Mesenchymal stem cell (in vitro differentiated cells and primary cell): ENCODE measurements at regions not wholly inside any gene's neighbourhood (a gene's known extent, or its start where the extent isn't known, plus 50 kb on each side); places are given as distances from the start of the nearest gene placed in this dataset.

Experiments used
- DNase-seq: peaks from one replicate; pipeline ENCODE4 v3.0.0-alpha.2; 2013
- H2AFZ ChIP-seq: one replicate; pipeline ENCODE4 v1.6.1; 2013; ENCODE audit warnings: low read depth, mild to moderate bottlenecking, control low read depth, inconsistent platforms, low read length, moderate library complexity
- H2AK5ac ChIP-seq: 2 replicates; pipeline ENCODE4 v1.6.1; 2013; ENCODE audit warnings: low read length, moderate library complexity, mild to moderate bottlenecking, inconsistent platforms; ENCODE audit not compliant: severe bottlenecking
- H2BK120ac ChIP-seq: one replicate; pipeline ENCODE4 v1.6.1; 2013; ENCODE audit warnings: low read depth, mild to moderate bottlenecking, inconsistent platforms, low read length, moderate library complexity
- H2BK12ac ChIP-seq, 2 experiments: one replicate each; pipeline ENCODE4 v1.6.1; 2013; ENCODE audit warnings: inconsistent platforms in 2 of 2, low read length in 2 of 2, mild to moderate bottlenecking in 2 of 2, moderate library complexity in 2 of 2, control low read depth in 1 of 2
- H2BK15ac ChIP-seq: one replicate; pipeline ENCODE4 v1.6.1; 2013; ENCODE audit warnings: mild to moderate bottlenecking, low read depth, inconsistent platforms; ENCODE audit not compliant: poor library complexity, severe bottlenecking
- H2BK5ac ChIP-seq: 2 replicates; pipeline ENCODE4 v1.6.1; 2013; ENCODE audit warnings: low read depth, mild to moderate bottlenecking, low read length, control low read depth, inconsistent platforms; ENCODE audit not compliant: poor library complexity, severe bottlenecking
- H3K14ac ChIP-seq, 2 experiments: one replicate each; pipeline ENCODE4 v1.6.1; 2013; ENCODE audit warnings: inconsistent platforms in 2 of 2, low read length in 2 of 2, control low read depth in 1 of 2, mild to moderate bottlenecking in 1 of 2, moderate library complexity in 1 of 2
- H3K18ac ChIP-seq, 2 experiments: one replicate each; pipeline ENCODE4 v1.6.1; 2013; ENCODE audit warnings: inconsistent platforms in 2 of 2, low read length in 2 of 2, control low read depth in 1 of 2, low read depth in 1 of 2, mild to moderate bottlenecking in 1 of 2
- H3K23ac ChIP-seq, 2 experiments: one replicate each; pipeline ENCODE4 v1.6.1; 2013; ENCODE audit warnings: inconsistent platforms in 2 of 2, low read length in 2 of 2, mild to moderate bottlenecking in 2 of 2, moderate library complexity in 2 of 2, control low read depth in 1 of 2
- H3K27ac ChIP-seq: 2 replicates; pipeline ENCODE4 v1.5.1; 2013; ENCODE audit warnings: mild to moderate bottlenecking, moderate library complexity, low read length, control low read depth, inconsistent platforms; ENCODE audit not compliant: poor library complexity, severe bottlenecking
- H3K27me3 ChIP-seq, 2 experiments: 2 replicates each; pipeline versions ENCODE4 v1.6.1 to v1.7.0; 2013; ENCODE audit warnings: low read length in 2 of 2, mild to moderate bottlenecking in 2 of 2, moderate library complexity in 2 of 2, control low read depth in 1 of 2, inconsistent platforms in 1 of 2; ENCODE audit not compliant: control insufficient read depth in 1 of 2, insufficient read depth in 1 of 2
- H3K36me3 ChIP-seq, 2 experiments: 2 replicates each; pipeline versions ENCODE4 v1.6.1 to v1.7.0; 2013; ENCODE audit warnings: low read length in 2 of 2, control low read depth in 1 of 2, inconsistent platforms in 1 of 2, low read depth in 1 of 2, mild to moderate bottlenecking in 1 of 2; ENCODE audit not compliant: insufficient read depth in 2 of 2, control insufficient read depth in 1 of 2
- H3K4ac ChIP-seq, 2 experiments: one replicate each; pipeline ENCODE4 v1.6.1; 2013; ENCODE audit warnings: inconsistent platforms in 2 of 2, low read length in 2 of 2, mild to moderate bottlenecking in 2 of 2, moderate library complexity in 2 of 2, control low read depth in 1 of 2, low read depth in 1 of 2
- H3K4me1 ChIP-seq: 2 replicates; pipeline ENCODE4 v1.6.1; 2013; ENCODE audit warnings: low read depth, low read length, control low read depth; ENCODE audit not compliant: control insufficient read depth, insufficient read depth
- H3K4me2 ChIP-seq: 2 replicates; pipeline ENCODE4 v1.6.1; 2013; ENCODE audit warnings: low read length, mild to moderate bottlenecking, inconsistent platforms; ENCODE audit not compliant: poor library complexity, severe bottlenecking
- H3K4me3 ChIP-seq, 2 experiments: 2 replicates each; pipeline versions ENCODE4 v1.5.1 to v1.7.0; 2013; ENCODE audit warnings: low read length in 2 of 2, mild to moderate bottlenecking in 2 of 2, control low read depth in 1 of 2, low read depth in 1 of 2; ENCODE audit not compliant: insufficient read depth in 1 of 2
- H3K79me1 ChIP-seq: replicated peaks from 2 replicates; pipeline ENCODE4 v1.6.1; 2013; ENCODE audit warnings: mild to moderate bottlenecking, control low read depth, low read length, inconsistent platforms; ENCODE audit not compliant: poor library complexity, severe bottlenecking
- H3K9ac ChIP-seq: 2 replicates; pipeline ENCODE4 v1.7.0; 2013; ENCODE audit warnings: mild to moderate bottlenecking, low read length, moderate library complexity
- H3K9me3 ChIP-seq: 2 replicates; pipeline ENCODE4 v1.7.0; 2013; ENCODE audit warnings: mild to moderate bottlenecking, low read length; ENCODE audit not compliant: control insufficient read depth
- H4K8ac ChIP-seq: one replicate; pipeline ENCODE4 v1.6.1; 2013; ENCODE audit warnings: inconsistent platforms, mild to moderate bottlenecking, low read length, moderate library complexity
- H4K91ac ChIP-seq: one replicate; pipeline ENCODE4 v1.6.1; 2013; ENCODE audit warnings: mild to moderate bottlenecking, low read length, inconsistent platforms
- WGBS: methylation state at CpG from one replicate; pipeline ENCODE4 v1.1.7; 2013; ENCODE audit warnings: mixed read lengths; 5-methylcytosine and 5-hydroxymethylcytosine counted together

GRCh38 chr16:6362321-6362720, 970.3 kb upstream of the RBFOX1 start:
- Histone ChIP-seq H3K4me2 (no peak overlapping the region), H4K8ac (no peak overlapping the region), H2AK5ac (no peak overlapping the region), H3K4me1 (no peaks in the 10 kb centered on the region), H3K4me3 (no peak overlapping the region), H3K4ac (no peak overlapping the region), H3K79me1 (no peaks in the 10 kb centered on the region), H4K91ac (no peak overlapping the region), H3K36me3 (no peaks in the 10 kb centered on the region), H2AFZ (no peak overlapping the region), H2BK5ac (no peak overlapping the region), H2BK120ac (no peak overlapping the region), H2BK15ac (no peak overlapping the region), H3K23ac (no peak overlapping the region), H3K14ac (no peak overlapping the region), H3K18ac (no peak overlapping the region), H3K9me3 (peaks cover 13% of the 10 kb centered on the region), H3K27me3 (no peaks in the 10 kb centered on the region), H3K9ac (no peak overlapping the region), H2BK12ac (no peak overlapping the region), H3K27ac (no peak overlapping the region)
- no peak for DNase-seq
- WGBS, result 57% methylated on average over 5 of the region's 5 CpGs

DNA sequence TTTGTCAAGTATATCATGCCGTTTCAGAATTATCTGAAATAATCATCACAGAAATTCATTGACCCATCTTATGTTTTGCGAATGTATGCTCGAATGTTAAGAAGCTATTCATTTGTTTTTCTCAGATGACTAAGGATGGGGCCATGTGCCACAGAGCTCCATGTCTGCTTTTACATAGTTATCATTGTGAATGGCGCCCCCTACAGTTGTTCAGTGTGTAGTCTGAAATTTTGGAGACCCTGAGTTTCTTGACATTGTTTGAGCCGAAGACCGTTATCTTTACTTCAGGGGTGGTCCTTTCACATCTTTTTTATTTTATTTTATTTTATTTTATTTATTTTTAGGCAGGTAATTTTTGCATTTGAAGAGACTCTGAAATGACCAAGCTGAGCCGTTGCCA, 972.0 kb upstream of the RBFOX1 start:
- Histone ChIP-seq H4K91ac (no peak overlapping the region), H2BK15ac (no peak overlapping the region), H3K9me3 (peaks cover 7% of the 10 kb centered on the region), H3K9ac (no peak overlapping the region), H2BK12ac (no peak overlapping the region), H3K14ac (no peak overlapping the region), H4K8ac (no peak overlapping the region), H3K4me2 (no peak overlapping the region), H3K36me3 (no peaks in the 10 kb centered on the region), H2BK5ac (no peak overlapping the region), H2BK120ac (no peak overlapping the region), H3K4me1 (no peaks in the 10 kb centered on the region), H3K4ac (no peak overlapping the region), H3K79me1 (no peaks in the 10 kb centered on the region), H3K18ac (no peak overlapping the region), H3K23ac (no peak overlapping the region), H2AK5ac (no peak overlapping the region), H2AFZ (no peak overlapping the region), H3K27ac (no peak overlapping the region), H3K4me3 (no peak overlapping the region), H3K27me3 (no peaks in the 10 kb centered on the region)
- no peak for DNase-seq
- 66% methylated on average over 4 of the region's 7 CpGs for WGBS

GRCh38 chr16:6356911-6357310, 975.7 kb upstream of the RBFOX1 start:
- no peak overlapping the region for H4K91ac ChIP-seq
- no peak overlapping the region for H2BK5ac ChIP-seq
- H3K4ac ChIP-seq, result no peak overlapping the region
- H3K23ac ChIP-seq, result no peak overlapping the region
- no peak overlapping the region for H2AK5ac ChIP-seq
- H3K9me3 ChIP-seq, result peaks cover 2% of the 10 kb centered on the region
- no peak overlapping the region for H2BK12ac ChIP-seq
- no peak overlapping the region for H2BK15ac ChIP-seq
- H2BK120ac ChIP-seq, result no peak overlapping the region
- H3K4me3 ChIP-seq, result no peak overlapping the region
- WGBS, result 47% methylated on average over 7 of the region's 7 CpGs
- no peaks in the 10 kb centered on the region for H3K4me1 ChIP-seq
- H3K27me3 ChIP-seq, result no peaks in the 10 kb centered on the region
- H3K79me1 ChIP-seq, result no peaks in the 10 kb centered on the region
- no peak overlapping the region for H4K8ac ChIP-seq
- H3K9ac ChIP-seq, result no peak overlapping the region
- no peak overlapping the region for H3K14ac ChIP-seq
- H3K36me3 ChIP-seq, result no peaks in the 10 kb centered on the region
- DNase-seq, result no peak
- no peak overlapping the region for H2AFZ ChIP-seq
- no peak overlapping the region for H3K27ac ChIP-seq
- no peak overlapping the region for H3K4me2 ChIP-seq
- H3K18ac ChIP-seq, result no peak overlapping the region

DNA sequence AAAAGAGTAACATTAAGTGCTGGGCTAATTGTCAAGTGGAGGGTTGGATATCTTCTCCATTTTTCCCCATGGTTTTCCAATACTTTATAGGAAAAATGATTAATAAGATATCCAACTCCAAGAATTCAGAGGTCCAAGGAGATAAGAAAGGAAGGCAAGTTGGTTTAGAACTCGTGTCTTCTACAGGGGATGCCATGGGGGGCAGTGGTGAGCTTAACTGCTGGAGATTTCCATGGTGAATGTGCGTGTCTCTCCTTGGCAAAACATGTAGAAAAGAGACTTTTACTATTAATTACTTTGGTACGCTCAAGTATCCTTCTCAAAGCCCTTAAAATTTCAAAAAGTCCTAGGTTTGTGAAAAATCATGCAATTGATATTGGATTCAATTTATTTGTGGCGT, 982.9 kb upstream of the RBFOX1 start:
- Histone ChIP-seq H3K4me2 (no peak overlapping the region), H3K27me3 (no peaks in the 10 kb centered on the region), H2BK15ac (no peak overlapping the region), H3K9me3 (peaks cover 17% of the 10 kb centered on the region), H2BK12ac (no peak overlapping the region), H2BK120ac (no peak overlapping the region), H3K4me3 (no peak overlapping the region), H3K14ac (no peak overlapping the region), H3K4me1 (no peaks in the 10 kb centered on the region), H2AFZ (no peak overlapping the region), H2AK5ac (no peak overlapping the region), H3K23ac (no peak overlapping the region), H3K36me3 (no peaks in the 10 kb centered on the region), H3K18ac (no peak overlapping the region), H3K27ac (no peak overlapping the region), H4K91ac (no peak overlapping the region), H3K79me1 (no peaks in the 10 kb centered on the region), H4K8ac (no peak overlapping the region), H3K9ac (no peak overlapping the region), H3K4ac (no peak overlapping the region), H2BK5ac (no peak overlapping the region)
- no peak for DNase-seq
- 38% methylated on average over 2 of the region's 4 CpGs for WGBS
